ENCODE measurements at regions not wholly inside any gene's neighbourhood (a gene's known extent, or its start where the extent isn't known, plus 50 kb on each side); places are given as distances from the start of the nearest gene placed in this dataset.
A peak's percentile ranks its signal among the peaks of the same experiment; 100 is the strongest.

- Histone ChIP-seq H3K36me3 (no peaks in the 10 kb centered on the region), H3K27ac (peak overlapping the region; percentile 55), H3K4me3 (no peak overlapping the region), H3K4me1 (peaks cover 31% of the 10 kb centered on the region), H3K27me3 (ENCODE audit: low read depth) (no peaks in the 10 kb centered on the region), H3K9me3 (no peaks in the 10 kb centered on the region)
- intact Hi-C loops (cut with DNase I) = no loop called here
- DNase-seq (no peak), ATAC-seq (peak; percentile 34 to 54)
- TF ChIP-seq, protein P1, sequence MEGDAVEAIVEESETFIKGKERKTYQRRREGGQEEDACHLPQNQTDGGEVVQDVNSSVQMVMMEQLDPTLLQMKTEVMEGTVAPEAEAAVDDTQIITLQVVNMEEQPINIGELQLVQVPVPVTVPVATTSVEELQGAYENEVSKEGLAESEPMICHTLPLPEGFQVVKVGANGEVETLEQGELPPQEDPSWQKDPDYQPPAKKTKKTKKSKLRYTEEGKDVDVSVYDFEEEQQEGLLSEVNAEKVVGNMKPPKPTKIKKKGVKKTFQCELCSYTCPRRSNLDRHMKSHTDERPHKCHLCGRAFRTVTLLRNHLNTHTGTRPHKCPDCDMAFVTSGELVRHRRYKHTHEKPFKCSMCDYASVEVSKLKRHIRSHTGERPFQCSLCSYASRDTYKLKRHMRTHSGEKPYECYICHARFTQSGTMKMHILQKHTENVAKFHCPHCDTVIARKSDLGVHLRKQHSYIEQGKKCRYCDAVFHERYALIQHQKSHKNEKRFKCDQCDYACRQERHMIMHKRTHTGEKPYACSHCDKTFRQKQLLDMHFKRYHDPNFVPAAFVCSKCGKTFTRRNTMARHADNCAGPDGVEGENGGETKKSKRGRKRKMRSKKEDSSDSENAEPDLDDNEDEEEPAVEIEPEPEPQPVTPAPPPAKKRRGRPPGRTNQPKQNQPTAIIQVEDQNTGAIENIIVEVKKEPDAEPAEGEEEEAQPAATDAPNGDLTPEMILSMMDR (IDR thresholded peaks at IDR 0.05) = no peak
Observed at GRCh38 chr5:133819977-133820471, 148.4 kb downstream of the C5orf15 start.

DNA sequence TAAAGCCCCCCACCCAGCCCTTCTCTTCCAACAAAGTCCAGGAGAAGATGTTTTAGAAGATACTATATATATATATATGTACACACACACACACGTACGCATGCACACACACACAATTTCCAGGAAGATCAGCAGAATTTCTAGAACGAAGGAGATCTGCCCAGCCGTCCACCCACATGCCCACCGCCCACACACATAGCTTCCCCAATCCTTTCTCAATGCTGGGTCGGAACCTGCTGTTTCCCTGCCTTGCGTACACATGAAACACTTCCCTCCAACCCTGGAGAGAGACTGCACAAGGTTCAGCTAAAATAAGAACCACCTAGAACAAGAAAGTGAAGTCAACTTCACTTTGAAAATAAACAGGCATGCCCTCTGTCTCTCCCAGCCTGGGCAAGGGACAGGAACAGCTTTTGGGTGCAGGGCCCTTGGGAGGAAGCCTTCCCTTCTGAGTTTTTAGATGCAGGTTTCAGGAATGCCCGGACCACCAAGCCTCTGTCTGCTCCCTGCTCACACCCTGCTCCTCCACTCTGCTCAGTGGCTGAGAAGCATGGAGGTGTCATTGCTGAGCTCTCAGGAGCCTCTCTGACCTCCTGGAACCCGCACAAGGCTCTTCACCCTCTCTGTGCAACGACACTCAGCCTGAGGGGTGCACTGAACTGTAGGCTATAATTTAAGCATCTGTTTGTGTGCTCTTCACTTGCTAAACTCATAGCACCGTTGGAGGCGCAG lies 149.4 kb downstream of the C5orf15 start:
- Histone ChIP-seq H3K27me3 (ENCODE audit: low read depth) (no peaks in the 10 kb centered on the region), H3K27ac (no peak overlapping the region), H3K4me3 (no peak overlapping the region), H3K36me3 (no peaks in the 10 kb centered on the region), H3K4me1 (peaks cover 31% of the 10 kb centered on the region), H3K9me3 (no peaks in the 10 kb centered on the region)
- intact Hi-C loops (cut with DNase I) = no loop called here
- ATAC-seq (no peak), DNase-seq (peak; percentile 61)
- TF ChIP-seq, protein P1 (IDR thresholded peaks at IDR 0.05) = no peak

DNA sequence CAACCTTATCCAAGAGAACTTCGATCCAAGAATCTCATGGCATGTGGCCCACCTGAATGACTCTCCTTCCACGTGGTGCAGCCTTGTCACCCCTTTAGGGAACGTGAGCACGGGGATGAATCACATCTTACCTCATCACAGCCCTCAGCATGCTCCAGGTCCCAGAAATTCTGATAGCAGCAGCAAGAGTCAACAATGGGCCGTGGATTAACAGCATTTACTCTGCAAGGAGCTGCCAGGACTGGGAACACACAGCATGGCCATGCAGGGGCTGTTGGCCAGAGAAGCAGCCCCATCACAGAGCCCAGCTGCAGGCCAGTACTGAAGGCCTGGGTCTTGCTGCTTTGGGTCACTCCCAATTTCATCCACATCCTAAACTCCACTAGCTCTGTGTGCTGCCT lies 150.4 kb downstream of the C5orf15 start:
- Histone ChIP-seq H3K4me3 (no peak overlapping the region), H3K9me3 (no peaks in the 10 kb centered on the region), H3K36me3 (no peaks in the 10 kb centered on the region), H3K27me3 (ENCODE audit: low read depth) (no peaks in the 10 kb centered on the region), H3K27ac (no peak overlapping the region), H3K4me1 (peaks cover 31% of the 10 kb centered on the region)
- ATAC-seq (no peak), DNase-seq (no peak)
- TF ChIP-seq, protein P1 (IDR thresholded peaks at IDR 0.05) = no peak
- intact Hi-C loops (cut with DNase I) = no loop called here

GRCh38 chr5:133817456-133817855 lies 151.0 kb downstream of the C5orf15 start:
- ATAC-seq = no peak
- DNase-seq = no peak
- Histone ChIP-seq H3K4me3 (no peak overlapping the region), H3K27ac (no peak overlapping the region), H3K27me3 (ENCODE audit: low read depth) (no peaks in the 10 kb centered on the region), H3K4me1 (peaks cover 31% of the 10 kb centered on the region), H3K36me3 (no peaks in the 10 kb centered on the region), H3K9me3 (no peaks in the 10 kb centered on the region)
- TF ChIP-seq, protein P1 (IDR thresholded peaks at IDR 0.05) = no peak
- intact Hi-C loops (cut with DNase I) = no loop called here

DNA sequence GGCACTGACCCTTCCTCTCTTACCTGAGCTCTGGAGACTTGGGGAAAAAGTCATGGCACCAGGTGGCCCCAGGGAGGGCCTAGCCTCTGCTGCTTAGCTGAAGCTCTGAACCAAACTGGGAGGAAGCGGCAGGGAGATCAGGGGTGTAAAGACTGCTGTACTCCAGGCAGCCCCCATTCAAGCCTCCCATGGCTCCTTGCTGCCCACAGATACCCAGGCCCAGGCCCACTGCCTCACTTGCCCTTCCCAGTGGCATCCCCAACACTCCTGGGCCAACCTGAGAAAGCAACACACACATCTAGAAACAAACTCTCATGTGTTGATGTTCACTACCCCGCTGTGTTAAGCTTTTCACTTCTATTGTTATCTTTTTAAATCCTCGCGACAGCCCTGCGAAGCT lies 151.6 kb downstream of the C5orf15 start:
- Histone ChIP-seq H3K27ac (no peak overlapping the region), H3K4me3 (no peak overlapping the region)
- no peak for DNase-seq

More for the DNA sequence above, 151.6 kb downstream of the C5orf15 start:
- no peaks in the 10 kb centered on the region for H3K9me3 ChIP-seq
- H3K36me3 ChIP-seq = no peaks in the 10 kb centered on the region
- TF ChIP-seq, protein P1 (IDR thresholded peaks at IDR 0.05) = no peak
- intact Hi-C loops (cut with DNase I) = no loop called here
- no peak for ATAC-seq
- no peaks in the 10 kb centered on the region for H3K27me3 ChIP-seq (ENCODE audit: low read depth)
- H3K4me1 ChIP-seq = peaks cover 31% of the 10 kb centered on the region
